ENCODE measurements at regions not wholly inside any gene's neighbourhood (a gene's known extent, or its start where the extent isn't known, plus 50 kb on each side); places are given as distances from the start of the nearest gene placed in this dataset.

- DNase-seq, result no peak
Observed at GRCh38 chr4:171130256-171130801, 682.9 kb upstream of the GALNTL6 start.

GRCh38 chr4:171118091-171118490 is 695.1 kb upstream of the GALNTL6 start:
- DNase-seq, result no peak

- no peak for DNase-seq
Observed at GRCh38 chr4:171117457-171117856, 695.7 kb upstream of the GALNTL6 start.

GRCh38 chr4:171101845-171102244 is 711.4 kb upstream of the GALNTL6 start:
- DNase-seq, result no peak

- no peak for DNase-seq
Observed at GRCh38 chr4:171087089-171087488, 726.1 kb upstream of the GALNTL6 start.

GRCh38 chr4:171067422-171067821 is 745.8 kb upstream of the GALNTL6 start:
- DNase-seq, result no peak

GRCh38 chr4:171049380-171049779 is 763.8 kb upstream of the GALNTL6 start:
- no peak for DNase-seq

GRCh38 chr4:171042989-171043524 is 770.1 kb upstream of the GALNTL6 start:
- no peak for DNase-seq

GRCh38 chr4:171035909-171036308 is 777.3 kb upstream of the GALNTL6 start:
- DNase-seq, result no peak

GRCh38 chr4:171031338-171031737 is 781.9 kb upstream of the GALNTL6 start:
- DNase-seq, result no peak

GRCh38 chr4:171025776-171026175 is 787.4 kb upstream of the GALNTL6 start:
- DNase-seq, result no peak

- DNase-seq, result no peak
Observed at GRCh38 chr4:171025343-171025742, 787.9 kb upstream of the GALNTL6 start.

GRCh38 chr4:171024720-171025303 is 788.4 kb upstream of the GALNTL6 start:
- no peak for DNase-seq

- DNase-seq, result no peak
Observed at GRCh38 chr4:171022824-171023230, 790.4 kb upstream of the GALNTL6 start.

- no peak for DNase-seq
Observed at GRCh38 chr4:171017593-171017992, 795.6 kb upstream of the GALNTL6 start.

- DNase-seq, result no peak
Observed at GRCh38 chr4:171016145-171016544, 797.1 kb upstream of the GALNTL6 start.

- DNase-seq, result no peak
Observed at GRCh38 chr4:171015441-171015840, 797.8 kb upstream of the GALNTL6 start.

- no peak for DNase-seq
Observed at GRCh38 chr4:171007618-171008390, 805.4 kb upstream of the GALNTL6 start.

- DNase-seq, result no peak
Observed at GRCh38 chr4:171002246-171002645, 811.0 kb upstream of the GALNTL6 start.

- DNase-seq, result peak; percentile 62
Observed at GRCh38 chr4:170990989-170991589, 822.1 kb upstream of the GALNTL6 start.

- no peak for DNase-seq
Observed at GRCh38 chr4:170988446-170988845, 824.8 kb upstream of the GALNTL6 start.

GRCh38 chr4:170979736-170980135 is 833.5 kb upstream of the GALNTL6 start:
- DNase-seq, result no peak

GRCh38 chr4:170978990-170979389 is 834.2 kb upstream of the GALNTL6 start:
- DNase-seq, result peak; percentile 2

GRCh38 chr4:170949084-170949483 is 859.3 kb upstream of the AADAT start:
- DNase-seq, result no peak

Data from NCI-H82 (cell line).